Heart left ventricle (tissue), 16 donors: ENCODE measurements at regions not wholly inside any gene's neighbourhood (a gene's known extent, or its start where the extent isn't known, plus 50 kb on each side); places are given as distances from the start of the nearest gene placed in this dataset.

Experiments
- ATAC-seq, 4 donors: fragments of 200-7000 bp; cut with Tn5 transposase; one replicate each; pipeline ENCODE4 v1.9.1; 2020 to 2022; ENCODE audit warnings: moderate library complexity in 4 of 4, mild to moderate bottlenecking in 3 of 4, moderate number of reproducible peaks in 1 of 4
- DNase-seq, 5 donors: peaks; one replicate each; pipeline ENCODE4 v3.0.0-alpha.2; 2020
- H3K27ac ChIP-seq, 12 donors: fragments of 200-600 bp; sonication (generic) in 4 of 12; one replicate each; pipeline versions ENCODE4 v1.5.0 to v1.8.0; 2016 to 2022; ENCODE audit warnings: mild to moderate bottlenecking in 2 of 12
- H3K27me3 ChIP-seq, 9 donors: fragments of 200-600 bp; sonication (generic) in 2 of 9; one replicate each; pipeline versions ENCODE4 v1.5.1 to v1.8.0; 2016 to 2022; ENCODE audit warnings: mild to moderate bottlenecking in 3 of 9
- H3K36me3 ChIP-seq, 9 donors: fragments of 200-600 bp; sonication (generic) in 2 of 9; one replicate each; pipeline versions ENCODE4 v1.5.0 to v1.8.0; 2018 to 2022; ENCODE audit warnings: mild to moderate bottlenecking in 2 of 9
- H3K4me1 ChIP-seq, 12 donors: fragments of 200-600 bp; sonication (generic) in 4 of 12; one replicate each; pipeline versions ENCODE4 v1.5.0 to v1.8.0; 2016 to 2022; ENCODE audit warnings: mild to moderate bottlenecking in 3 of 12
- H3K4me3 ChIP-seq, 12 donors: fragments of 200-600 bp; sonication (generic) in 4 of 12; one replicate each; pipeline versions ENCODE4 v1.5.0 to v1.8.0; 2017 to 2022; ENCODE audit warnings: mild to moderate bottlenecking in 9 of 12, moderate library complexity in 4 of 12
- H3K9me3 ChIP-seq, 12 donors: fragments of 200-600 bp; sonication (generic) in 4 of 12; one replicate each; pipeline versions ENCODE4 v1.5.0 to v1.8.0; 2016 to 2022; ENCODE audit warnings: mild to moderate bottlenecking in 1 of 12
- POLR2A ChIP-seq, 2 donors: fragments of 450-650 bp; IDR thresholded peaks; one replicate each; pipeline ENCODE4 v1.6.1; 2017; ENCODE audit warnings: antibody characterized with exemption in 2 of 2, mild to moderate bottlenecking in 2 of 2, moderate library complexity in 2 of 2
- WGBS, 4 donors: extraction: QIAGEN DNeasy Blood & Tissue Kit in 2 of 4; methylation state at CpG; one replicate each; pipeline versions ENCODE4 v1.1.5 to v1.1.7; 2013 to 2018; 5-methylcytosine and 5-hydroxymethylcytosine counted together
- intact Hi-C, 10 donors: fragments of 100-400 bp; cut with DNase I; formaldehyde crosslinking; loops; one replicate each; pipeline versions ENCODE4 v1.11.1 to v1.14.2; 2022
- TF ChIP-seq, protein P1 (sequence below), 12 donors: fragments of 200-600 bp; sonication (generic) in 4 of 12; IDR thresholded peaks; one replicate each; pipeline versions ENCODE4 v1.5.0 to v1.8.0; 2018 to 2022; ENCODE audit warnings: antibody characterized with exemption in 12 of 12, mild to moderate bottlenecking in 5 of 12
- donor health status: ischemic (EF 13 %, LVEDD 7.1; RV severe dilation, severe dysfunction).
- donor health status: healthy with polysubstance abuse.
- donor health status: DM: no; HTN: yes; CAD: no.
- donor health status: DM: no; HTN: no; CAD: no.
- donor health status: ischemic (EF 25% LVEDD 6.9; RV normal size, moderate dysfunction).
- donor health status: ischemic (EF 25% LVEDD 5.7; RV mildly dilated, moderate dysfunction).
- donor health status: healthy.
- donor health status: DM: yes; HTN: yes; CAD: no.
- donor health status: ischemic (EF 35%, LVEDD 5.7; RV mildly dilated, moderate dysfunction).
- donor health status: nonischemic (EF 11% LVEDD 7.7; RV severe dilation, severe dysfunction).
- donor health status: DM: yes; HTN: yes; CAD: no.
- donor health status: PGD.
- donor health status: ischemic (EF 29% LVEDD 5.4; RV normal size, mild dysfunction).
- donor health status: nonischemic (EF 23%, LVEDD 6.1; RV moderate dilation, normal function).

GRCh38 chr4:159684061-159684460 is 581.2 kb downstream of the RAPGEF2 start:
- ATAC-seq (no peak), DNase-seq (no peak)
- H3K4me1 ChIP-seq: no peaks in the 10 kb centered on the region
- no peak for TF ChIP-seq POLR2A (IDR thresholded peaks at IDR 0.05)
- TF ChIP-seq, protein P1, sequence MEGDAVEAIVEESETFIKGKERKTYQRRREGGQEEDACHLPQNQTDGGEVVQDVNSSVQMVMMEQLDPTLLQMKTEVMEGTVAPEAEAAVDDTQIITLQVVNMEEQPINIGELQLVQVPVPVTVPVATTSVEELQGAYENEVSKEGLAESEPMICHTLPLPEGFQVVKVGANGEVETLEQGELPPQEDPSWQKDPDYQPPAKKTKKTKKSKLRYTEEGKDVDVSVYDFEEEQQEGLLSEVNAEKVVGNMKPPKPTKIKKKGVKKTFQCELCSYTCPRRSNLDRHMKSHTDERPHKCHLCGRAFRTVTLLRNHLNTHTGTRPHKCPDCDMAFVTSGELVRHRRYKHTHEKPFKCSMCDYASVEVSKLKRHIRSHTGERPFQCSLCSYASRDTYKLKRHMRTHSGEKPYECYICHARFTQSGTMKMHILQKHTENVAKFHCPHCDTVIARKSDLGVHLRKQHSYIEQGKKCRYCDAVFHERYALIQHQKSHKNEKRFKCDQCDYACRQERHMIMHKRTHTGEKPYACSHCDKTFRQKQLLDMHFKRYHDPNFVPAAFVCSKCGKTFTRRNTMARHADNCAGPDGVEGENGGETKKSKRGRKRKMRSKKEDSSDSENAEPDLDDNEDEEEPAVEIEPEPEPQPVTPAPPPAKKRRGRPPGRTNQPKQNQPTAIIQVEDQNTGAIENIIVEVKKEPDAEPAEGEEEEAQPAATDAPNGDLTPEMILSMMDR (IDR thresholded peaks at IDR 0.05): no peak
- H3K27ac ChIP-seq: no peak overlapping the region
- no peak overlapping the region for H3K4me3 ChIP-seq
- WGBS, 4 donors: 76 to 86% (median 84%) methylated on average over 1 of the region's 1 CpG
- intact Hi-C loops: no loop called here
- peaks cover 0 to 10% (median 0%) of the 10 kb centered on the region in 12 donors for H3K9me3 ChIP-seq
- H3K27me3 ChIP-seq: no peaks in the 10 kb centered on the region
- H3K36me3 ChIP-seq: no peaks in the 10 kb centered on the region

DNA sequence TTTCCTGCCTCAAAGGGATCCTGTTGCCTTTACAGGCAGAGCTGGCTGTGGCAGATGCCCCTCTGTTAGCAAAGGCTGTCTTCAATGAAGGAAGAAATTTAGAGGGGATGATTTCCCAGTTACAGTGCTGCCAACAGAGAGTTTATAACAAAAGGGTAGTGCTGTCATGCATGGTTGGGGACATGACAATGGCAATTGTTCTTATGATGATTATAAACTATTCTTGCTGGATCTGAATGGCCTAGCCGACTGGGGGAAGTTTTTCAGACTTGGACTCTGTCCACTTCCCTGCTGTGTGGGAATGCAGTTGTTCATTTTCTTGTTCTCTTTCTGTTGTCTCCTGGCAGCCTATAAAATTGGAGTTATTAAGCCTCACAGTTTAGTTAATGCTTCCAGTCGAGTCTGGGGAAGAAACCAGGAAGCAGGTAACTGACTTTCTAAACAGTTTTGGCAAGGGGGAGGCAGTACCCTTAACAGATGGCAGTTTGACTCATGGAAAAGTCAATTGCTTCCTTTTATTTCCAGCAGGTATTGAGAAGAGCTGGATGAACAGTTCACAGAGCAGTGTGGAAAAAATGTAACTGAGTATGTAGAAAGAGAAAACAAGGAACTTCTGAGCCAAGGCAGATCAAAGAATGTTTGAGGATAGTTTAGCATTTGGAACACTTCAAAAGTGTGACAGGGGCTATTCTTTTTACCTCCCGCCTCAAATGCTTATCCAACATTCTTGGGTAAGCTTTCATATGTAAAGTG is 582.6 kb downstream of the RAPGEF2 start:
- ATAC-seq: no peak
- H3K27me3 ChIP-seq: no peaks in the 10 kb centered on the region
- H3K9me3 ChIP-seq: peaks cover 0 to 14% (median 0%) of the 10 kb centered on the region in 12 donors
- H3K4me3 ChIP-seq: no peak overlapping the region
- no peaks in the 10 kb centered on the region for H3K36me3 ChIP-seq
- H3K27ac ChIP-seq: no peak overlapping the region
- intact Hi-C loops: no loop called here
- 30 to 44% (median 31%) methylated on average over 3 of the region's 3 CpGs for WGBS, 4 donors
- TF ChIP-seq, protein P1 (IDR thresholded peaks at IDR 0.05): no peak
- TF ChIP-seq POLR2A (IDR thresholded peaks at IDR 0.05): no peak
- H3K4me1 ChIP-seq: no peaks in the 10 kb centered on the region
- no peak for DNase-seq

- peaks cover 0 to 40% (median 15%) of the 10 kb centered on the region in 12 donors for H3K9me3 ChIP-seq
- no peak for TF ChIP-seq POLR2A (IDR thresholded peaks at IDR 0.05)
- TF ChIP-seq, protein P1 (IDR thresholded peaks at IDR 0.05): no peak
- intact Hi-C loops: no loop called here
Observed at GRCh38 chr4:159689526-159689925, 586.6 kb downstream of the RAPGEF2 start.

GRCh38 chr4:159697322-159698283 is 594.7 kb downstream of the RAPGEF2 start:
- peak in 1 of 4 donors; percentile 13 for ATAC-seq
- no peak overlapping the region for H3K27ac ChIP-seq
- TF ChIP-seq POLR2A (IDR thresholded peaks at IDR 0.05): no peak
- TF ChIP-seq, protein P1 (IDR thresholded peaks at IDR 0.05): no peak
- no peaks in the 10 kb centered on the region for H3K4me1 ChIP-seq
- intact Hi-C loops: no loop called here
- no peak overlapping the region for H3K4me3 ChIP-seq
- H3K36me3 ChIP-seq: no peaks in the 10 kb centered on the region
- 66 to 74% (median 73%) methylated on average over 6 of the region's 6 CpGs for WGBS, 4 donors
- DNase-seq: no peak
- H3K9me3 ChIP-seq: peaks cover 0 to 21% (median 6%) of the 10 kb centered on the region in 12 donors
- H3K27me3 ChIP-seq: no peaks in the 10 kb centered on the region

More at GRCh38 chr4:159689526-159689925, 586.6 kb downstream of the RAPGEF2 start:
- Histone ChIP-seq H3K4me1 (no peaks in the 10 kb centered on the region), H3K4me3 (no peak overlapping the region), H3K27ac (no peak overlapping the region), H3K36me3 (no peaks in the 10 kb centered on the region), H3K27me3 (no peaks in the 10 kb centered on the region)
- ATAC-seq: no peak
- no peak for DNase-seq
